NCI-H1048 (cell line): ENCODE measurements at regions not wholly inside any gene's neighbourhood (a gene's known extent, or its start where the extent isn't known, plus 50 kb on each side); places are given as distances from the start of the nearest gene placed in this dataset.

Experiments used
- DNase-seq: peaks from one replicate; lab custom pipeline; 2025; lab: John Stamatoyannopoulos, UW

GRCh38 chr14:65224799-65225198 is 122.5 kb upstream of the MAX start:
- DNase-seq = no peak

GRCh38 chr14:65225299-65226159 is 123.2 kb upstream of the MAX start:
- DNase-seq = no peak

DNA sequence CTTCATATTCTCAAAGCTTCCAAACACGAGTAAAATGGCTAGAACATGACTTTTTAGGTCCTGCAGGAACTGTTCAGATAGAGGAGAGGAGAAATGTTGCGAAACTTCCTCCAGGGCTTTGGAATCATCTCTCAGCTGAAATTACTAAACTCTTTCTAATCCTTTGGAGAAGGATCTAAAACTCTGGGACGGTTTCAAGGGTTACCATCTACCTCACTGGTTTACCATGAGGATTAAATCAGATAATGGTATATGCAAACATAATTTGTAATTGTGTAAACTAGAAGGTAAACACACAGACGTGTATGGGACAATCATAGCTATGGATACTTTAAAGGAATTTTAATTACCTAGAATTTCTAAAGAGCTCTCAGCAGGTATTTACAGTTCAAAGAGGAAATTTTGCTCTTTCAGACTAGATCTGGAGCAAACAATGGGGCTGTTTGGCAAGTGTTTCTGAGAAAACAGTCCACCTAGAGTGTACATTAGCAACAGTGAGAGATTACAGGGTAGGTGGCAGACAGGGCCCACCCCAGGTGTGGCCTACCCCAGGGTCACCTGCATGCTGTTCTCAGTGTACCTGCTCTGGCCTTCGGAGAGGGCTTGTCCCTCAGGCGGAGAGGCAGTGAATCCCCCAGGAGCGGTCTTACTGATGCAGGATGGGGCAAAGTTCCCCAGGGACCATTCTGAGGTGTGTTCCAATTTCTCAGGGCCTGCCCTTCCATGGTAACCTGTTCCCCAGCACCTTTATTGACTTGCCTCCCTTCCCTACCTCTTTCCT is 124.7 kb upstream of the MAX start:
- no peak for DNase-seq

DNA sequence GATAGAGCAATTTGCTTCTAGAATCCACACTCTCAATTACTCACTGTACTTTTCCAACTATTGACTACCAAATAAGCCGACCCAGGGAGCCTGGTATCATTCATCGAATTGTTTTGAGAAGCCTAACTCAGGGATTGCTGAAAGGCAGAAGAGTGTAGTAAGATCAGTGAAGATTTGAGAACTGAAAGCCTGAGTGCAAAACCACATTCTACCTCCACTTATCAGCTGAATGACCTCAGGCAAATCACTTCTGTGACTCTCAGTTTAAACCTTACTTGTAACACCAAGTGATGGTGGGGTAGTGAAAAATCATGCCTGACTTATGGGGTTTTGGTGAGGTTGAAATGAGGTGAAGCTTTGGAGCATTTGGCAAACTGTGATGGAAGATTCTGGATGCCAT is 126.1 kb upstream of the MAX start:
- no peak for DNase-seq

DNA sequence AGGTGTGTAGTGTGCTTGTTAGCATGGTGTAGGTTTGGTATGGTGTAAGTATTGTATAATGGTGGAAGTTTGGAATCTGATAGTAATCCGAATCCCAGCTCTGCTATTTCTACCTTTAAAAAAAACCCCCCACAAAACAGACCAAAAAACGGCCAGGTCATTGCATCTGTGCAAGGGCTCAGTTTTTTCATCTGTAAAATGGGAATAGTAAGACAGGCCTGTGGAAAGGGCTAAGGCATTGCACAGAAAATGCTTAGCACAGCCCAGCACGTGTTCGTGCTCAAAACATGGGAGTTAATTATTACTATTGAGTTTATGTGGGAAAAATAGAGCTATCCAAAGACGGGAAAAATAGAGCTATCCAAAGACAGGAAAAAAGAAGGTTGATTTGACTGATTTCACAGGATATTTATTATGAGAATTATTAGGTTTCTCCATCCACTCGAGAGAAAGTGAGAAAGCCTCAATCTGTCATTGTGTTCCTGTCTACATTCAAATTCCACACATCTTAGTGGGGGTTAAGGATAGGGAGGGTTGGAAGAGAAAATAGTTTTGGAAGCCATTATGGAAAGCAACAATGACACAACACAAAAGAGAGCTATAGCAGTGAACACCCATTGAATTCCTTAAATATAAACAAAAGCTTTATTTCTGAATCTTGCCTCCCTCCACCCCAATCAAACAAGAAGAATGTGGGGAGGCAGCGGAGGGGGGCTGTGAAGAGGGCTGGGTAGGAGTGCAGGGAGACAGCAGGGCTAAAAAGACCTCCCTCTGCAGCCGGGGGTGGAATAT is 126.8 kb upstream of the MAX start:
- DNase-seq = no peak

GRCh38 chr14:65229748-65230728 is 127.7 kb upstream of the MAX start:
- DNase-seq = peak; percentile 62

GRCh38 chr14:65231286-65231980 is 129.1 kb upstream of the MAX start:
- no peak for DNase-seq

- DNase-seq = no peak
Measured at GRCh38 chr14:65234752-65235361, 132.5 kb upstream of the MAX start.

- DNase-seq = no peak
Measured at GRCh38 chr14:65237023-65237814, 134.9 kb upstream of the MAX start.

DNA sequence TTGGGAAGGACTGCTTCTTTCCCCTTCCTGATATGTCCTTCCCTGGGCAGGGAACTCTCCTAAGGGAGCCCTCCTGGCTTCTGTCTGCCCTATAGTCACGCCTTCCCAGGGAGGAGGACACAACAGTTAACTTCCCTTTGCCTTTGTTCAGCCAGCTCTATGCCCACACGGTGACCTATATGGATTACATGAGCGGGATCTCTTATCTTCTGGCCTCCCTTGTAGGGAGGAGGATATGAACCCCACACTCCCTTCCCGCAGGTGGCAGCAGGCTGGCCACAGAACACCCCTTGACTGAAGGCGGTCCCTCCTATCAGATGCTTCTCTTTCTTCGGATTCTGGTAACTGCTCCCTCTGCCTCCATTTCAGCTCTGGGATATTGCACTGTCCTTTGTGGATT is 135.6 kb upstream of the MAX start:
- DNase-seq = no peak

GRCh38 chr14:65238456-65238855 is 136.1 kb upstream of the MAX start:
- DNase-seq = no peak

GRCh38 chr14:65239143-65239937 is 137.0 kb upstream of the MAX start:
- no peak for DNase-seq

DNA sequence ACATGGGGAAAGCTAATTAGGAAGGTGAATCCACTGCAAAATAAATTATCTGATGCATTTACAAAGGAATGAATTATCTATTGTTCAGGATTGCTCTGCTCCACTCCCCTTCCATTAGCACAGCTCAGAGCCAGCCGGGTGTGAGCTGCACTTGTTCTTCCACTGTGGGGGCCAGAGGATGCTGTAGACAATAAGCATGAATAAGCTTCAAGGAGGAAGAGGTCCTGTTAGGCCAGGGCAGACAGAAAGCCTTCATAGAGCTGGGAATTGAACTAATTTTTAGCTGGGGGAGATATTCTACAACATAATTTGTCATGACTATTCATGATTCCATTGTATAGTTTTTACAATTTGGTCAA is 137.6 kb upstream of the MAX start:
- no peak for DNase-seq

DNA sequence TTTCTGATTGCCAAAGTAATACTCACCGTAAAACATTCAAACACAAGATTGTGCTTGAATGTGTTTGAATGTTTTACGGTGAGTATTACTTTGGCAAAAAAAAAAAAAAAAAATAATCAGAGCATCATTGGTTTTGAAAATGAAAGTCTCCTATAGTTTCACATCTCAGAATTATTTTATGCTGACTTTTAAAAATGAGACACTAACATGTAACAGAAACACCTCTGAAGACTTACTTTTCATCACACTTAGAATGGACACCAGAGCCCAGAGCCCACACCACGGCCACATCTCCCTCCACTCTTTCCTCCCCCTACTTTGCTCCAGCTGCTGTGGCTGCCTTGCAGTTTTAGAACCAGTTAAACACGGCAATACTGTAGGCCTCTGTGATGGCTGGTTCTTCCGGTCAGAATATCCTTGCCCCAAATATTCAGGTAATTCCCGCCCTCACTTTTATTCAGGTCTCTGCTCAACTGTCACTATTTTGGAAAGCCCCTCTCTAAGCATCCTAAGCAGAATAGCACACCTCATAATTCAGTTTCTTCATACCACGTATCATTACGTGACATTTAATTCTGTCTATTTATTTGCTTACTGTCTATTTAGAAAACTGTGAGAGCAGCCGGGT is 138.9 kb upstream of the MAX start:
- no peak for DNase-seq

- no peak for DNase-seq
Measured at GRCh38 chr14:65242732-65243134, 140.4 kb upstream of the MAX start.

- no peak for DNase-seq
Measured at GRCh38 chr14:65243766-65244442, 141.6 kb upstream of the MAX start.

DNA sequence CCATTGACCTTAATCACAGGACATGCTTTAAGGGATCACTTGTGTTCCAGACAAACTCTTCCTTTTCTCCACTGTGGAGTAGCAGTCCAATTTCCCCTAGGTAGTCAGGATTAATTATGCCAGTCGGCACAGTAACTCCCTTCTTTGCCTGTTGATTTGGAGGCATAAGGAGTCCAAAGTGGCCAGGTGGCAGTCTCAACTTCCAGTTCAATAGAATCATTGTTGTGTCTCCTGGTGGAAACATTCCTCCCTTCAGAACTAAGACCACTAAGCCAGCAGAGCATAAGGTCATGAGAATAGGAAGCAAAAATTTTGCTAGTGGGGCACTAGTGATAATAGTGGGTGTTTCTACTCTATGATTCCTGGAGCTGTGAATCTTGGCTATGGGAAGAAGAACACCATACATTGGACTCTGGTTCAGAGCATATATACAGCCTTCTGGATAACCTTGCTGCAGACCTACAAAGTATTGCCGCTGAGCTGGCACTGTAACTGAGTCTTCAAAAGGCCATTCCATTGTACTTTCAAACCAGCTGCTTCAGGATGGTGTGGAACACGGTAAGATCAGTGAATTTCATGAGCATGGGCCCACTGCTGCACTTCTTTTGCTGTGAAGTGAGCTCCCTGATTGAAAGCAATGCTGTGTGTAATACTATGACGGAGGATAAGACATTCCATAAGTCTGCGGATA is 147.3 kb upstream of the MAX start:
- no peak for DNase-seq
